Nephron (organoid): ENCODE measurements at regions not wholly inside any gene's neighbourhood (a gene's known extent, or its start where the extent isn't known, plus 50 kb on each side); places are given as distances from the start of the nearest gene placed in this dataset.
A peak's percentile ranks its signal among the peaks of the same experiment; 100 is the strongest.

ENCODE experiments used
- H3K27ac Mint-ChIP-seq, 3 experiments: 2 replicates each; pipeline ENCODE4 v1.8.0; 2020; ENCODE audit warnings: mixed read lengths in 3 of 3, mild to moderate bottlenecking in 2 of 3, moderate library complexity in 1 of 3
- H3K27me3 Mint-ChIP-seq: 2 replicates; pipeline ENCODE4 v1.8.0; 2021; ENCODE audit warnings: low read depth, mild to moderate bottlenecking, moderate library complexity, mixed read lengths
- H3K36me3 Mint-ChIP-seq: 2 replicates; pipeline ENCODE4 v1.8.0; 2020; ENCODE audit warnings: low read depth, mixed read lengths
- H3K4me1 Mint-ChIP-seq: 2 replicates; pipeline ENCODE4 v1.8.0; 2020; ENCODE audit warnings: mixed read lengths
- H3K4me3 Mint-ChIP-seq, 3 experiments: 2 replicates each; pipeline ENCODE4 v1.8.0; 2020; ENCODE audit warnings: mild to moderate bottlenecking in 3 of 3, mixed read lengths in 3 of 3, moderate library complexity in 2 of 3
- H3K9me3 Mint-ChIP-seq: 2 replicates; pipeline ENCODE4 v1.8.0; 2020; ENCODE audit warnings: mixed read lengths
- TF ChIP-seq, protein P1 (sequence below), 3 experiments: fragments of 200-600 bp; sonication (generic); IDR thresholded peaks; one replicate each; pipeline ENCODE4 v1.5.0; 2021; ENCODE audit warnings: antibody characterized with exemption in 3 of 3; ENCODE audit not compliant: unreplicated experiment in 3 of 3

DNA sequence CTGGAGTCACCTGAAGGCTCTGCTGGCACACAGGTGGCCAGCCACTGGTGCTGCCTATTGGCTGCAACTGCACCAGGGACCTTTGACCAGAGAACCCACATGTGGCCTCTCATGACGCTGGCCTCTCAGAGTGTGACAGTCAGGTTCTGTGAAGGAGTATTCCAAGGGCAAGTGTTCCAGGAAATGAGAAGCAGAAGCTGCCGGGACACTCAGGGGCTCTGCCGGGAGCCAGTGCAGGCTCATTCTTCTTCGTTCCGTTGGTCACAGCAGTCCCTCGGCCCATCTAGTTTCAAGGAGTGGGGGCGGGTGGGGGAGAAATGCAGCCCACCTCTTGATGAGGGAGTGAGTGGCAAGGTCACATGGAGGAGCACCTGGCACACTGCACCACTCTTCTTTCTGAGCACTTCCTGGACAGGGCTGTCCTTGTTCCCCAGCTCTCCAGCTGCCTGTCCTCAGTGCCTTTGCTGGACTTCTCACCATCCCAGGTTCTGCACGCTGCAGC, 237.5 kb downstream of the GADD45G start:
- TF ChIP-seq, protein P1, sequence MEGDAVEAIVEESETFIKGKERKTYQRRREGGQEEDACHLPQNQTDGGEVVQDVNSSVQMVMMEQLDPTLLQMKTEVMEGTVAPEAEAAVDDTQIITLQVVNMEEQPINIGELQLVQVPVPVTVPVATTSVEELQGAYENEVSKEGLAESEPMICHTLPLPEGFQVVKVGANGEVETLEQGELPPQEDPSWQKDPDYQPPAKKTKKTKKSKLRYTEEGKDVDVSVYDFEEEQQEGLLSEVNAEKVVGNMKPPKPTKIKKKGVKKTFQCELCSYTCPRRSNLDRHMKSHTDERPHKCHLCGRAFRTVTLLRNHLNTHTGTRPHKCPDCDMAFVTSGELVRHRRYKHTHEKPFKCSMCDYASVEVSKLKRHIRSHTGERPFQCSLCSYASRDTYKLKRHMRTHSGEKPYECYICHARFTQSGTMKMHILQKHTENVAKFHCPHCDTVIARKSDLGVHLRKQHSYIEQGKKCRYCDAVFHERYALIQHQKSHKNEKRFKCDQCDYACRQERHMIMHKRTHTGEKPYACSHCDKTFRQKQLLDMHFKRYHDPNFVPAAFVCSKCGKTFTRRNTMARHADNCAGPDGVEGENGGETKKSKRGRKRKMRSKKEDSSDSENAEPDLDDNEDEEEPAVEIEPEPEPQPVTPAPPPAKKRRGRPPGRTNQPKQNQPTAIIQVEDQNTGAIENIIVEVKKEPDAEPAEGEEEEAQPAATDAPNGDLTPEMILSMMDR (IDR thresholded peaks at IDR 0.05; ENCODE audit: unreplicated experiment in 3 of 3), result no peak
- peaks cover 31% of the 10 kb centered on the region for H3K27me3 Mint-ChIP-seq
- H3K36me3 Mint-ChIP-seq, result no peaks in the 10 kb centered on the region
- H3K27ac Mint-ChIP-seq, result no peak overlapping the region
- peaks cover 58% of the 10 kb centered on the region for H3K4me1 Mint-ChIP-seq
- H3K9me3 Mint-ChIP-seq, result no peaks in the 10 kb centered on the region
- no peak overlapping the region for H3K4me3 Mint-ChIP-seq

DNA sequence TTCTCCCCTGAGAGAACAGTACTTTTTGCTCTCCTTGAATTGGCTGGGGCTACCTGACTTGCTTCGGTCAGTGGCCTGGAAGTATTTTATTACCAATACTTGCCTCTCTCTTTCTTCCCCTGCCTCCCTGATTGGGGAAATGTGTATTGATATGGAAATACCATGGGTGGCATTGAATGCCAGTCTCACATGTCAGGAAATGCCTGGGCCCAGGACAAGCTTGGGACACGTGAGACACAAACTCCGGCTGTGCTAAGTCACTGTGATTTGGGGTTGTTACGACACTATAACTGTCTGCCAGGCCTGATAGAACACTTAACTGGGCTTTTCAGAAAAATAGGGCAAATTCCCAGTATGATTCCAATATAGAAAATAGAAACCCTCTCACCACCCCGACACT, 238.3 kb downstream of the GADD45G start:
- Mint-ChIP-seq H3K27ac (no peak overlapping the region), H3K4me3 (no peak overlapping the region), H3K36me3 (no peaks in the 10 kb centered on the region), H3K9me3 (peaks cover under 1% of the 10 kb centered on the region), H3K27me3 (peaks cover 31% of the 10 kb centered on the region), H3K4me1 (peaks cover 54% of the 10 kb centered on the region)
- TF ChIP-seq, protein P1 (IDR thresholded peaks at IDR 0.05; ENCODE audit: unreplicated experiment in 3 of 3), result no peak

DNA sequence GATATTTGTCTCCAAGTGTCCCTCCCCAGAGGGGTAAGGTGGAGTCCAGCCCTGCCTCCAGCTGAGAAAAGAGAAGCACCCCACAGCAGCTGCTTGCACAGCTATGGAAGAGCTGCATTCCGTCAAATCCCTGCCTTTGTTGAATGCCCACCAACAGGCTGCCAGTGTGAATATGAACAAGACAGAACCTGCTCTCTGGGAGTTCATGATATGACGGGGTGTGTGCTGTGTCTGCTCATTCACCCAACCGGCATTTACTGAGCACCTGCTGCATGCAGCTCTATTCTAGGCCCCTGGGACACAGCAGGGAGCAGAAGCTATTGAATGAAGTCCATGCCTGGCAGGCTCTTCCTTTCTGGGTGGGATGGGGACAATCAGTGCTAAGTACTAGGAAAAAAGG, 238.8 kb downstream of the GADD45G start:
- TF ChIP-seq, protein P1 (IDR thresholded peaks at IDR 0.05; ENCODE audit: unreplicated experiment in 3 of 3), result no peak
- H3K27ac Mint-ChIP-seq, result no peak overlapping the region
- peaks cover 54% of the 10 kb centered on the region for H3K4me1 Mint-ChIP-seq
- peaks cover 36% of the 10 kb centered on the region for H3K27me3 Mint-ChIP-seq
- peaks cover 3% of the 10 kb centered on the region for H3K9me3 Mint-ChIP-seq
- no peaks in the 10 kb centered on the region for H3K36me3 Mint-ChIP-seq
- no peak overlapping the region for H3K4me3 Mint-ChIP-seq

DNA sequence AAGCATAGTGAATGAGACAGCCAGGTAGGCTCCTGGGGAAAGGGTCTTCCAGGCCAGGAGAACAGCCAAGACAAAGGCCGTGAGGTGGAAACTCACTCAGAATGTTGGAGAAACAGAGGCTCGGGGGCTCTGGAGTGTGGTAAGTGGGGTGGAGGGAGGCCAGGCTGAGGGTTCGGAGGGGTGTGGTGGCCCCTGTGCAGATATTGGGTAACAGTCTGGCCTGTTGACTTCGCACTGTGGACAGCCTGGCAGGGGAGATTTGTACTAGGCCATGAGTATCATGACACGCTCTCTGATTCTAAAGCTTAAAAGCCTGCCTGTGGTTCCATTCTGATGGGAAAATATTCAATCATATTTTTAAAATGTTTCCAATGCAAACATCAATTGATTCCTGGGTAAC, 239.3 kb downstream of the GADD45G start:
- TF ChIP-seq, protein P1 (IDR thresholded peaks at IDR 0.05; ENCODE audit: unreplicated experiment in 3 of 3), result no peak
- peaks cover 6% of the 10 kb centered on the region for H3K9me3 Mint-ChIP-seq
- no peak overlapping the region for H3K4me3 Mint-ChIP-seq

DNA sequence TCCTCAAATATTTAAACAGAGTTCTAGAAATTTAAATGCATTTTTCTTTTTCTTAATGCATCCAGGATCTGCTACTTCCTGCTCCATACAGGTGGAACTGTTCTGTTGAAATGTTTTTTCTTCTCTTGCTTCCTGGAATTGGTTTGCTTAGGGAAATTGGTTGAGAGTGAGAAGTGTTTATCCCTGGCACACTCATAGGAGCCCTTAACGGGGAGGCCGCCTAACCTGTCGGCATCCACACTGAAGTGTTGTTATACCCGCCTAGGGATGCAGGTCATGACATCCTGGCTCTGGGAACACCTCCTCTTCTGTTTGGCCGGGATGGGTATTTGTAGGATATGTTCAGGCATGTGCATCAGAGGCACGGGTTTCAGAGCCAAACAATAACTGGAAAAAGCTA, 239.7 kb downstream of the GADD45G start:
- TF ChIP-seq, protein P1 (IDR thresholded peaks at IDR 0.05; ENCODE audit: unreplicated experiment in 3 of 3), result no peak
- Mint-ChIP-seq H3K27me3 (peaks cover 35% of the 10 kb centered on the region), H3K4me1 (peaks cover 46% of the 10 kb centered on the region), H3K9me3 (peaks cover 8% of the 10 kb centered on the region), H3K4me3 (no peak overlapping the region), H3K36me3 (no peaks in the 10 kb centered on the region), H3K27ac (no peak overlapping the region)

More for the DNA sequence above, 239.3 kb downstream of the GADD45G start:
- Mint-ChIP-seq H3K27me3 (peaks cover 37% of the 10 kb centered on the region), H3K4me1 (peaks cover 51% of the 10 kb centered on the region), H3K36me3 (no peaks in the 10 kb centered on the region), H3K27ac (no peak overlapping the region)

DNA sequence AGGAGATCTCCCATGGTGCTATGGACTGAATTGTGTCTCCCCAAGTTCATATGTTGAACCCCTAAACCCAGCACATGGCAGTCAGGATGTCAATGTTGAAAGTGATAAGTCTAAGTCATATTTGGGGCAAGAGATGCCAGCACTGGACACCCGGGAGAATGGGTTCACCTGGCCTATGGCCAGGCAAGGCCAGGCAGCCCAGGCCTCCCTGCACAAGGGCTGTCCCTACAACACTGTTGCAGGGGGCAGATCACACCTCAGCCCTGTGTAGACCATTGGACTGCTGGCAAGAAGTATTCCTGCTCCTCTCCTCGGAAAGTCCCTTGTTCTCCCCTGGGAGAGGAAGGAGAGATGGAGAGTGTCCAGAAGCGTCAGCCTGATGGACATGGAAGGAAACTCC, 240.5 kb downstream of the GADD45G start:
- TF ChIP-seq, protein P1 (IDR thresholded peaks at IDR 0.05; ENCODE audit: unreplicated experiment in 3 of 3), result no peak
- H3K4me3 Mint-ChIP-seq, result peak overlapping the region in 1 of 3 experiments; percentile 2
- no peak overlapping the region for H3K27ac Mint-ChIP-seq
- H3K36me3 Mint-ChIP-seq, result no peaks in the 10 kb centered on the region
- H3K9me3 Mint-ChIP-seq, result peaks cover 11% of the 10 kb centered on the region
- peaks cover 33% of the 10 kb centered on the region for H3K27me3 Mint-ChIP-seq
- peaks cover 42% of the 10 kb centered on the region for H3K4me1 Mint-ChIP-seq
